CD4-positive, alpha-beta T cell treated with Interferon gamma for 1 hour (primary cell): ENCODE measurements at regions not wholly inside any gene's neighbourhood (a gene's known extent, or its start where the extent isn't known, plus 50 kb on each side); places are given as distances from the start of the nearest gene placed in this dataset.
"Not testable (repeated sequence)": the region's sequence is repeated elsewhere in the genome, so short reads cannot be mapped to it uniquely, and the experiment has no call there.

Source experiments
- DNase-seq: peaks from one replicate; pipeline ENCODE4 v3.0.0-alpha.2; 2020

DNA sequence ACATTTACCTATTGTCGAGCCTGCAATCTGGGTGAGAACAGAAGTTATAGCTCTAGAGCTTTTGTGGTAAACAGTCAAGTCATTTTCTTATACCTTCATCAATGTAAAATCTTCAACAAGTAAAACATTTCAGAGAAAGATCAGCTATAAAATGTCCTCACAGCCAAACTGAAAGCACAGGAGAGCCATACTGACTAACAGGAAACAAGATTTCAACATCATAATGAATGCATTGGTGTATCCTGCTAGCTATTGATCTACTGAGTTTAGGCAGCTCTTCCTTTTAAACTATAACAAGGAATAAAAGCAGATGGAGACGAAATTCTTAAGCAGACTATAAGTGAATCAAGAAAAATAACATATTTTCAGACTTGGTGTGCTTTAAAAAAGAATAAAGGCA lies 1522.9 kb upstream of the WWC1 start:
- no peak for DNase-seq

DNA sequence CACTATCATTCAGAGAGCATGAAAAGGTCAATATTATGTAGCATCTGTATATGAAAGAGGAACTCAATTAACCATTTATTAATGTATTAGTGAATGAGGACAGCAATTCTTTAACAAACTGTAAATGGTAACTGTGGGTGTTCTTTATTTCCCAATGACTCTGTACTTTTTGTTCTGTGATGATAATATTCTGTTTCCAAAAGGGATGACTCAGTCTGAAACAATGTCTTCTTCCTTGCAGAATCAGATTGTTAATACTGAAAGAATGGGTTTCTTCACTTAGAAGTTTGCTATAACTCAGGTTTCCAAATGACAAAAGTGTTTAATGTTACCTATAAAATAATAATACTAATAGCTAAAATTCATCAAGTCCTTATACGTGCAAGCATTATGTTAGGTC lies 1518.7 kb upstream of the WWC1 start:
- DNase-seq, result no peak

DNA sequence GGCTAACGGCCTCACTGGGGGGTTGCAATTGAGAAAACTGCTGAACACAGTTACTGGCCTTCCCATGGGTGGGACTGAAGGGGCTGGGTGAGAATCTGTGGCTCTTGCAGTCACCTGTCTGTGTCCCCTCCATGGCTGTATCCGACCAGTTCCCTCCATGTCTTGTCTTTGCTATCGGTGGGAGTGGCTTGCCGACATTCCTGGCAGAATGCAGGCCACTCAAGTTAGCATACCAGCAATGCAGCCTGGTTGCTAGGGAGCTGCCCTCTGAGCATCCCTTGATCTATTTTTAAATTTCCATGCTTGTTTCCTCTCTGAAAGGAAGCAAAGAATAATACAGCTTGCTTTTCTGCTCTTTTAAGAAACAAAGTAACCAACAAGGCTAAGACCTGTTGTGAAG lies 1509.7 kb upstream of the WWC1 start:
- no peak for DNase-seq

DNA sequence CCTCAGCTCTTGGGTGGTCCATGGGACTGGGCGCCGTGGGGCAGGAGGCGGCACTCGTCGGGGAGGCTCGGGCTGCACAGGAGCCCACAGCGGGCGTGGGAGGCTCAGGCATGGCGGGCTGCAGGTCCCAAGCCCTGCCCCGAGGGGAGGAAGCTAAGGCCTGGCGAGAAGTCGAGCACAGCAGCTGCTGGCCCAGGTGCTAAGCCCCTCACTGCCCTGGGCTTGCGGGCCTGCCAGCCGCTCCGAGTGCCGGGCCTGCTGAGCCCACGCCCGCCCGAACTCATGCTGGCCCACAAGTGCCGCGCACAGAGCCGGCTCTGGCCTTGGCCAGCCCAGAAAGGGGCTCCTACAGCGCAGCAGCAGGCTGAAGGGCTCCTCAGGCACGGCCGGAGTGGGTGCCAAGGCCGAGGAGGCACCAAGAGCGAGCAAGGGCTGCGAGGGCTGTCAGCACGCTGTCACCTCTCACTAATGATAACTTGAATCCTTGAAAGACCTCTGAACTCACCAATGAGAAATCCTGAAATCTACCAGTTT lies 1506.8 kb upstream of the WWC1 start:
- no peak for DNase-seq

DNA sequence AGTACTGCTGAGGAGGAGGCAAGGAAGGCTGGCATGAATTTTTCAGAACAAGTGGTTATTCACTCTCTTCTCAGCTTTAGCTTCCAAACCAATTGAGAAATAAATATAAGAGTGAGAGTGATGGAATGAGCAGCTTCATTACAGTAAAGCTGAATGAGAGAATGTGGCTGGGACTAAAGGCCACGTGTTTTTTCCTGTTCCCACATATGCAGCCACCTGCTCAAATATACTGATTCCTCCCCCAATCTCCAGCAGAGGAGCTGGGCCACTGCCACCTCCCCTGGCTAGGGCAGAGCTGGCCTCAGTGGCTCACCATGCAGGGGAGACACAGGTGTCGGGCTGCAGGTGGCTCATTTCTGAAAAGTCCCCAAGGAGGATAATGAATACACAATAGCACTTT lies 1505.3 kb upstream of the WWC1 start:
- DNase-seq, result no peak

DNA sequence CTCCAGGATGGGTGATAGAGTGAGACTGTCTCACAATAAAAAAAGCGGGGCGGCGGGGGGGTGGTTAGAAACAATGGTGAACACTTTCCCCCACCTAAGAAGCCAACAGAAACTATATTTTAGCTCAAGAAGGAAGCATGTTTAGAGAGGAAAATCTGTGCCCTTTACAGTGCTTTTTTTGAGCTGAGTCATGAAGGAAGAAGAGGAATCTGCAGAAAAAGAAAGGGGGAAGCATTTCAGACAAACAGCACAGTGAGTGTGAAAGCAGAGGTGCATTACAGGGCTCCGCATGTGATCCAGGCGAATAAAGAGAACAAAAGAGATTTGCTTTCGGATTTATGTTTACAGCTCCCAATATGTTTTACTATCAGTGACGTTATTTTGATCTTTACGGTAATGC lies 1504.6 kb upstream of the WWC1 start:
- DNase-seq, result no peak

DNA sequence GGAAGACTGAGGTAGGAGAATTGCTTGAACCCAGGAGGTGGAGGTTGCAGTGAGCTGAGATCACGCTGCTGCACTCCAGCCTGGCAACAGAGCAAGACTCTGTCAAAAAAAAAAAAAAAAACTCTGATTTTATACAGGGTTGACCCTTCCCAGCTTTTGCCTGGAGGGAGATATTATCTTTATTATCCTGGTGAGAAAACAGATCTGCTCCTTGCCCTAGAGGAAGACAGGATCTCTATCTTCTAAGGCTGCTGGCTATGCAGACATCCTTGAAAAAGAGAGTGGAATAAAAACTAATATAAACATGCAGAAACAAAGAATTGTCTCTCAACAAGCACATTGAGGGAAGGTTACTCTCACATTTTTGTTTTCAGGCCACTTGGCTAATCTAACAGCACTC lies 1503.4 kb upstream of the WWC1 start:
- no peak for DNase-seq

DNA sequence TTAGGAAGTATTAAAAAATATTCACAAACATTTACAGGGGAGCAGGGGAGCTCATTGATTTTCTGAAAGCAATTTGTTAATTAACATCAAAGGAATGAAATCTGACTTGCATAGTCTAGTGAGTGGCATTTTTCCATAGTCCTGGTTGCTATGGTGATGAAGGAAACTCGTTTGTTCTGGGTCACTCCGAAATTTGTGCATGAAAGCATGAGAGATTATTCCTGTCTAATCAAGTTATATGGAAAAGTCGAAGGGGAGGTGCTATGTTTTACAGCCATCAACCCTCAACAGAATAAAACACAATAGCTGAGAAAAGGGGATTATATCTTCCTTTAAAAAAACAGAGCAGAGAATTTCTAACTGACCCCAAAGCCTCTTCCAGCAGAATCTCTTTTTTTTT lies 1495.7 kb upstream of the WWC1 start:
- no peak for DNase-seq

DNA sequence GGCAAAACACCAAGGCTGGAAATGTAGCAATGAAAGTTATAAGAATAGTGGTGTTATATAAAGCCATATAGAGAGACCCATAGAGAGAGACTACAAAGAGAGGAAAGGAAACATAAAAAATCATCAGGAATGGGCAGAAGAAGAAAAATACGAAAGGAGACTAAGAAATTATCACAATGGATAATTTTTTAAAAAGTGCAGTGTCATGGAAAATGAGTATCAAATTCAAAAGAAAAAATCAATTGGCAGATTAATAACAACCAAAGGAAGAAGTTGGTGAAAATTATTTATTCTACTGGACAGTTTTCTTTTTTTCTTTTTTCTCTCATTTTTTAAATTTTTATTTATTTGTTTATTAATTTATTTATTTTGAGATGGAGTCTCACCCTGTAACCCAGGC lies 1488.4 kb upstream of the WWC1 start:
- DNase-seq, result no peak

DNA sequence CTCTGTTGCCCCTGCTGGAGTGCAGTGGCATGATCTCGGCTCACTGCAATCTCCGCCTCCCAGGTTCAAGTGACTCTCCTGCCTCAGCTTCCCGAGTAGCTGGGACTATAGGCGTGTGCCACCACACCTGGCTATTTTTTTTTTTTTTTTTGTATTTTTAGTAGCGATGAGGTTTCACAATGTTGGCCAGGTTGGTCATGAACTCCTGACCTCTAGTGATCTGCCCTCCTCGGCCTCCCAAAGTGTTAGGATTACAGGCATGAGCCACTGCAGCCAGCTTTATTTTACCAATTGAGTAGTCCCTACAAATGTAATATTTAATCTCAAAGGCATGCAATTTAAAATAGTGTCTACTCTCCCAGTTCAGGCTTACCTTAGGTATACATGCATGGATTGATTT lies 1487.2 kb upstream of the WWC1 start:
- not testable (repeated sequence) for DNase-seq

DNA sequence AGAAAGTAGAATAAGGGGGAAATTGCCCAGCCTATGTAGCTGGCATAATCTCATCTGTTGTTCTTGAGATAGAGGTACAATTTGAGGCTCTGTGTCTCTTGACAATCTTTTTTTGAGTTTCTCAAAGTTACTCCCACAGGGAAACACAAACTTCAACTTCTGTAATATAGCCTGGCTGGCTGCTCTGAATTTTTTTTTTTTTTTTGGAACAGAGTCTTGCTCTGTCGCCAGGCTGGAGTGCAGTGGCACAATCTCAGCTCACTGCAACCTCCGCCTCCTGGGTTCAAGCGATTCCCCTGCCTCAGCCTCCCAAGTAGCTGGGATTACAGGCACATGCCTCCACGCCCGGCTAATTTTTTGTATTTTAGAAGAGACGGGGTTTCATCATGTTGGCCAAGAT lies 1486.8 kb upstream of the WWC1 start:
- DNase-seq, result not testable (repeated sequence)

DNA sequence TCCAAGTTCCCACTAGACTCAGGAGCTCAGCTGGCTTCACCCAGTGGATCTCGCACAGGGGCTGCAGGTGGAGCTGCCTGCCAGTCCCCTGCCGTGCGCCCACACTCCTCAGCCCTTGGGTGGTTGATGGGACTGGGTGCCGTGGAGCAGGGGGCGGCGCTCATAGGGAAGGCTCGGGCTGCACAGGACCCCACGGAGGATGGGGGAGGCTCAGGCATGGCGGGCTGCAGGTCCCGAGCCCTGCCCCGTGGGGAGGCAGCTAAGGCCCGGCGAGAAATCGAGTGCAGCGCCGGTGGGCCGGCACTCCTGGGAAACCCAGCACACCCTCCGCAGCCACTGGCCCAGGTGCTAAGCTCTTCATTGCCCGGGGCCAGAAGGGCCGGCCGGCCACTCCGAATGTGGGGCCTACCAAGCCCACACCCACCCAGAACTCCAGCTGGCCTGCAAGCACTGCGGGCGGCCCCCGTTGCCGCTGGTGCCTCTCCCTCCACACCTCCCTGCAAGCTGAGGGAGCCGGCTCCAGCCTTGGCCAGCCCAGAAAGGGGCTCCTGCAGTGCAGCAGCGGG lies 1481.3 kb upstream of the WWC1 start:
- DNase-seq, result not testable (repeated sequence)

DNA sequence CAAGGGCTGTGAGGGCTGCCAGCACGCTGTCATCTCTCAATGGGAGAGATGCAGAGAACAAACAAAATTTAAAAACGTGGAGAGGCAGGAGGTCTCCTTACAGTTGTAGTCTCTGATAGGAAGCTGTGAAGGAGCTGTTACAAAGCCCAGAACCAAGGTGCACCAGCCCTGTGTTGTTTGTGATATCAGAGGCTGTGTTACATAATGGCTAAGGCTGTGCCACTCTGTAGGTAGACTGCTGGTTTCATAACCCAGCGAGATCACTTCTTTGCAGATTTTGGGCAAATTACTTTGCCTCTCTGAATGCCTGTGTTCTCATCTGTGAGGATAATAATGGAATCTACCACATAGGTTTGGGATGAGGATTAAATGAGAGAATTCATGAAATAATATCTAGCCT lies 1480.7 kb upstream of the WWC1 start:
- DNase-seq, result no peak

DNA sequence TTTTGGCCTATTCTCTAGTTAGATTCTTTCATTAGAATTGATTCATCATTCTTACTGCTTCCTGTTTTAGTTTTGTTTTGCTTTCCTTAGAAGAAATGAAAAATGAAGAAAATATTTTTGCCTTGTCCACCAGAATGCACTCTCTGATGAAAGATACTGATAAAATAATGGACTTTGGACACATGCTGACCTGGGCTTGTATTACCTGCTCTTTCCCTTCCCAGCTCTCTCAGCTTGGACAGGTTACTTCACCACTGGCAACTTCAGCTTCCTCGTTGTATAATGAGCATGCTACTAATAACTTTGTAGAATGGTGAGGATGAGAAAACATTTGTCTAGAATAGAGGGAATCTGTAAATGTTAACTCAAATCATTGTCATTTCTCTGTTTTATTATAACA lies 1468.1 kb upstream of the WWC1 start:
- no peak for DNase-seq

DNA sequence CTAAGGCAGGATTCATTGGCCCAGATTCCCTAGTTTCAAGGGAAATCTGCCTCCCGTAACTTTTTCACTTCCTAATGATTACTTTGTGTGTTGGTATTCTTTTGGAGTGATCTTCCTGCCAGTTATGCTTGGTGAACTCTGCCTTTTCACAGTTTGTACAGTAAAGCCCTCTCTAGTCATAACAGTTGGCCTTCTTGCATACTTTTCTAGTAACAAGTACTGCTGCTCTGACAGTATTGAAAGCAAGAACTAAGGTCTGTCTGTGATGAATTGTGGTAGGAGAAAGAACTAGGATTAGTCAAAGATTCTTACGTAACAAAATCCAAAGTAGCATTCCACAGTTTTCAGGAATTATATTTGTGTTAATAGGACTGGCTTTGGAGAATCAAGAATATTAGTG lies 1457.2 kb upstream of the WWC1 start:
- DNase-seq, result no peak

DNA sequence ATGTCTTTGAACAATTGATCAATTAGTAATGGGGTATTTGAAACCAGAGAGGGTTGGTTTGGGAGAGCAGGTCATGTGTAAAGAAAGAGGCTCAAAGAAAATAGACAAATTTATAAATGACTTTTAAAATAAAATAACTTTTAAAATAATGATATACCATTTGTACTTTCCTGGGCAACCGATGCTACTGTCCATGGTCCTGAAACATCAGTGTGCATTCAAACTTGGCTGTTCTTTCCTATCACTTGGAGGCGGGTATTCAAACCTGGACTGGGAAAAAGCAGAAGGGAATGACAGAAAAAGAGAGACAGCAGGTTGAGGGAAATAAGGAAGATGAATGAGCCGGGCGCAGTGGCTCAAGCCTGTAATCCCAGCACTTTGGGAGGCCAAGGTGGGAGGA lies 1446.4 kb upstream of the WWC1 start:
- no peak for DNase-seq

DNA sequence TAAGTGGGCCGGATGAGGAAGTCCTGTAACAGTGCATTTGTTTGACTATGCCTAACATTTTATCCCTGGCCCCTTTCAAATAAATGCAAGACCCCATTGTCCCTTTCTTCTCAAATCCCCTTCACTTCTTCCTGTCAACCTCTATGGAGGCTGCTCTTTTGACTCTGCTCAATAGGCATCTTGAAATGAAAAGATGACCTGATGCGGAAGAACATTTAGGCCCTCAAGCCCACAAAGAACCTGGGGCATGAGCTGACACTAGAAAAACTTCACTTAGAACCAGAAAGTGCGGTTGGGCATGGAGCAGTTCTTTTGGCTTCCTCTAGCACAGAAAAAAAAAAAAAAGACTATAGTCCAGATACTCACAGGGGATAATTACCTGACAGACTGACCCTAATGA lies 1434.7 kb upstream of the WWC1 start:
- DNase-seq, result no peak

DNA sequence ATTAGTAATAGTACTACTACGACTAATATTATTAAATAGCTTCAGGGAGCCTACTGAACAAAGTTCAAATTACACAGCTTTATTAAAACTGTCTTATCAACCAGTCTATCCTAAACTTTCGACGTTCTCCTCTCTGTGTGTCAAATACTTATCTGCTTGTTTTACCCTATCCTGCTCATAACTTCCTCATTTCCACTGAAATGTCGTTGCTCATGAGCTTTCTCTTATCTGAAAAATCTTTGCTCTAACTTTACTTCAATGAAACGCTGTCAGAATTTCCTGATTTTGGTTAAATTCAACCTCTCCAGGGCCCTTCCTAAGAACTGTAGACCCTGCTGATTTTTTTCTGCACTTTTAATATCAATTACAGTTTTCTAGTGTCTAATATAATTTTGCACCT lies 1431.0 kb upstream of the WWC1 start:
- no peak for DNase-seq

DNA sequence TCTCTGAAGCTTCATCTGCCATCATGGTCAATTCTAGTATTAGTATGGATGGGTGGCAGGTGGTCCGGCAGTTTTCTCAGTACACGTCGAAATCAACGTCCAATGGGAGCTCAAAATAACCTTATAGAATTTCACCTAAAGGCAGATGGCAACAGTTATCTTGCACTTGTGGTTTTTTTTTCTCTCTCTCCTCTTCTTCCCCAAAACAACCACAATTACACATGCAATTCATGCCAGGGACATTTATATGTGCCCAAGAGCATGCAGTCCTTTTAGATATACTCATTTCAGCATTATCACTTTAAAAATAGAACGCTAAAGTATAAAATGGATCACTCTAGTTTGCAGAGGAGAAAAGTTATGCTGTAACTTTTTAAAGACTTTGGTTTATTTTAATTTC lies 1428.9 kb upstream of the WWC1 start:
- no peak for DNase-seq

DNA sequence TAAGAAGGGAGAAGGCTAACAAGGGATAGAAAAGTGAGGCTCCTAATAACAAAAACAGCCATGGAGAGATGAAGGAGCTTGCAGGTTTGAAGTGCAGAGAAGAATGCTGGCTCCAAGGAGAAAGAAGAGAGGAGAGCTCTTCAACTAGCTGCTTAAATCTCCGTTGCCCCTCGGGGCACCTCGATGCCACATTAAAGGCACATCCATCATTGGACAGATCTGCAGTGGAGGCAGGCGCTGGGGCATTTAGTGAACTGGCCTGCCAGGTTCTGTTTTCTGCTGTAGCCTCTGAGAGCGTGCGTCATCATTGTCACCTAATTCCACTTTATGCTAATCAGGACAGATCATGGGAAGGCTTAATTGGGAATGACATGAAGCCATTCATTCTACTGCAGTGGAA lies 1426.2 kb upstream of the WWC1 start:
- no peak for DNase-seq

DNA sequence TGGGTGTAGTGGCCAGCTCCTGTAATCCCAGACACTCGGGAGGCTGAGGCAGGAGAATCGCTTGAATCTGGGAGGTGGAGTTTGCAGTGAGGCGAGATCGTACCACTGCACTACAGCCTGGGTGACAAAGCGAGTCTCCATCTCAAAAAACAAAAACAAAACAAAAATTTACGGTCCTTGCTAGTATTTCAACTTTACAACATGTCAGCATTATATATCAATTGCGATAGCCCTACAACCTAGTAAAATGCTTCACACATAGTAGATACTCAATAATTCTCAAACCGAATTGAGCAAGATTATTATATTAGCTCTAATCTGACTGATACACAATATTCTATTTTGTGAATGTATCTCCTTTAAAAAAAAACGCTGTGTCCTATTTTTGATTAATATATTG lies 1411.0 kb upstream of the WWC1 start:
- no peak for DNase-seq

DNA sequence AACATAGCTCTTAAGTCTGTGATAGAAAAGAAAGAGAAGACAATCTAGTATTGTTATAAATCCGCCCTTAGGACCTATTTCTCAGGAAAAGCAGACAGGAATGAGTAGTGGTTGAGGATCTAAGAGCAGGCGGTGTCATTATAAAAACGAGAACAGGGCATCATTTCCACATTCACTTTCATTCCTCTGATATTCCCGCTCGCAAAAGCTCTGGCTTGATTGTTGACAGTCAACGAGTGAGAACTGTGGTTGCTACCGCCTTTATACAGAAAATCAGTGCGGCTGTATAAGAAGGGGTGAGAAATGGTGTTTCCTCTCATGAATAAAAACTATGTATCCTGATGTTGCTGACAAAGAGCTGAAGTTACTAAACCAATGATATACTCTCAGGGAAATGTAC lies 1409.6 kb upstream of the WWC1 start:
- no peak for DNase-seq

DNA sequence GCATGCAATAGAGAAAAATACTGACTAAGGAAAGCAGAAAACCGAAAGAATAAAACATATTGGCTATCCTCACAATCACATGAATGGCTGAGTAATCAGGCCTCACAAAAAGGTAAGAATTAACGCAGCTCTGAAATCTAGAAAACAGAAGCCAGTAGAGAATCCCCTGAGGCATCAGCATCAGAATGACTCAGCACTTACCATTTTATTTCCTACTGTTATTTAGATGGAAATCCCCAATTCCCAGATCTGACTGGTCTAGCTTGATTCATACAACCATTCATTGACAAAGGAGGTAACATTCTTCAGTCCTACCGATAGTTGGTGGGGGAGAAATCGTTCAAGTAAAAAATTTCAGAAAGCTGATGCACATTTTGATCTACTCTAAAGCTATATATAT lies 1408.4 kb upstream of the WWC1 start:
- no peak for DNase-seq

DNA sequence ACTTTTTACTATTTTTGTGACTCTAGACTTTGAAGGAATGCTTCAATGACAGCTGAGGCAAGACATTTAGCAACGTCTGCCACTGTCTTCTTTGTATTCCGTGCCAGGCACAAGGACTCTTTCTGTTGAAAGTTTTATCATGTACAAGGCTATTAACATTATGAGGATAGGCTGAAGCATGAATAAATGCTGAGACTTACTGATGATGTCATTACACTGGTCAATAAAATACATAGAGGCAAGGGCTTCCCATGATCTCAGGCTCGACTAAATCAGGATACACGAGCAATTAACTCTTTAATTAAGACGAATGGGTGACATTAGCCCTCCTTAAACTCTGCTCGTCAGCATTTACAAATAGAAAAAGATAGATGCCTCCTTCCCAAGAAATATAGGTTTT lies 1393.3 kb upstream of the WWC1 start:
- DNase-seq, result no peak

DNA sequence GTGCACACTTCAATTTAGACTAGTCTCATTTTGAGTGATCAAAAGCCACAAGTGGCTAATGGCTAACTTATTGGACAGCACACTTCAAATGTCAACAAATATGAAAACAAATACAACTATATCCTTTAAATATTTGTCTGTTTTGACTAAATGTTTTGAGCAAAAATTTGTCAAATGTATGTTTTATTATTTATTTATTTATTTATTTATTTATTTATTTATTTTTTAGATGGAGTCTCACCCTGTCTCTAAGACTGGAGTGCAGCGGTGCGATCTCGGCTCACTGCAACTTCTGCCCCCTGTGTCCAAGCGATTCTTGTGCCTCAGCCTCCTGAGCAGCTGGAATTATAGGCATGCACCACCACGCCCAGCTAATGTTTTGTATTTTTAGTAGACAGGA lies 1392.1 kb upstream of the WWC1 start:
- DNase-seq, result no peak

DNA sequence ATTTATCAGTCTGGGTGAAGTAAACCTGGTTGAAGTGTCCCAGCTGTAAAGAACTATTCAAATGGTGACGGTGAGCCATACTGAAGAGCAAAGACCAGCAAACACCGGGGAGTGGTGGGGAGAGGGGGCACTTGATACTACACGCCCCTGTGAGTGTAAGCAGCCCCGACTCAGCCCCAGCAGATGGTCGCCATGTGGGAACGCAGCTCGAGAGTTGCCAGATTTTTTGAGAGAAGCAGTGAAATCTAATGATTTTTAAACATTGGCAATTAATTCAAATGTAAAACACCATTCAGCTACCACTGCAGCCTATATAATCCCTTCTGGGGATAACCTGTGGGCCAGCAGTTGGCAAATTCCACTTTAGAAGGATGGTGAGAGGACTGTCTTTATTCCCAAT lies 1386.9 kb upstream of the WWC1 start:
- no peak for DNase-seq
